Adrenal gland (tissue), 9 donors: ENCODE measurements at regions not wholly inside any gene's neighbourhood (a gene's known extent, or its start where the extent isn't known, plus 50 kb on each side); places are given as distances from the start of the nearest gene placed in this dataset.

Source experiments
- DNase-seq, 7 donors: peaks; one replicate each; pipeline ENCODE4 v3.0.0-alpha.2; 2019 to 2020
- H3K27ac ChIP-seq, 5 donors: fragments of 200-600 bp; sonication (generic) in 4 of 5; 1 replicate in 3 of 5; 2 replicates in 2 of 5; pipeline versions ENCODE4 v1.5.1 to v1.8.0; 2016 to 2020; ENCODE audit warnings: mild to moderate bottlenecking in 1 of 5
- H3K27me3 ChIP-seq: fragments of 200-600 bp; 2 replicates; pipeline ENCODE4 v1.8.0; 2021
- H3K36me3 ChIP-seq, 2 donors: fragments of 200-600 bp; replicated peaks in 1 of 2; 1 replicate in 1 of 2; 2 replicates in 1 of 2; pipeline versions ENCODE4 v1.5.1 to v1.8.0; 2018 to 2022
- H3K4me1 ChIP-seq, 2 donors: fragments of 200-600 bp; replicated peaks in 1 of 2; 1 replicate in 1 of 2; 2 replicates in 1 of 2; pipeline versions ENCODE4 v1.5.1 to v1.8.0; 2018 to 2021
- H3K4me3 ChIP-seq, 4 donors: fragments of 200-600 bp; sonication (generic) in 3 of 4; one replicate each; pipeline ENCODE4 v1.5.1; 2016 to 2018
- H3K9me3 ChIP-seq, 3 donors: fragments of 200-600 bp; sonication (generic) in 1 of 3; replicated peaks in 1 of 3; 1 replicate in 2 of 3; 2 replicates in 1 of 3; pipeline versions ENCODE4 v1.5.1 to v1.8.0; 2016 to 2021
- POLR2A ChIP-seq, 2 donors: fragments of 450-650 bp; IDR thresholded peaks; one replicate each; pipeline ENCODE4 v1.6.1; 2017; ENCODE audit warnings: antibody characterized with exemption in 2 of 2, mild to moderate bottlenecking in 2 of 2, moderate library complexity in 1 of 2
- WGBS, 4 donors: extraction: QIAGEN DNeasy Blood & Tissue Kit in 2 of 4; methylation state at CpG; one replicate each; pipeline versions ENCODE4 v1.1.5 to v1.1.7; 2013 to 2017; 5-methylcytosine and 5-hydroxymethylcytosine counted together
- intact Hi-C, 2 donors: fragments of 100-400 bp; cut with DNase I; formaldehyde crosslinking; loops; one replicate each; pipeline versions ENCODE4 v1.14.1 to v1.15.0; 2022 to 2023
- TF ChIP-seq, protein P1 (sequence below), 6 experiments: fragments of 450-650 bp in 4 of 6; fragments of 200-600 bp in 2 of 6; sonication (generic) in 1 of 6; IDR thresholded peaks; 1 replicate in 5 of 6; 2 replicates in 1 of 6; pipeline versions ENCODE4 v1.5.1 to v1.8.0; 2016 to 2021; ENCODE audit warnings: antibody characterized with exemption in 6 of 6, mild to moderate bottlenecking in 2 of 6, moderate library complexity in 1 of 6
- donor health status: healthy with polysubstance abuse.
- donor health status: Bipolar disorder and iron deficiency.
- donor health status: DM: yes; HTN: yes; CAD: no.
- donor health status: DM: no; HTN: no; CAD: no.
- donor health status: DM: no; HTN: no; CAD: no.

DNA sequence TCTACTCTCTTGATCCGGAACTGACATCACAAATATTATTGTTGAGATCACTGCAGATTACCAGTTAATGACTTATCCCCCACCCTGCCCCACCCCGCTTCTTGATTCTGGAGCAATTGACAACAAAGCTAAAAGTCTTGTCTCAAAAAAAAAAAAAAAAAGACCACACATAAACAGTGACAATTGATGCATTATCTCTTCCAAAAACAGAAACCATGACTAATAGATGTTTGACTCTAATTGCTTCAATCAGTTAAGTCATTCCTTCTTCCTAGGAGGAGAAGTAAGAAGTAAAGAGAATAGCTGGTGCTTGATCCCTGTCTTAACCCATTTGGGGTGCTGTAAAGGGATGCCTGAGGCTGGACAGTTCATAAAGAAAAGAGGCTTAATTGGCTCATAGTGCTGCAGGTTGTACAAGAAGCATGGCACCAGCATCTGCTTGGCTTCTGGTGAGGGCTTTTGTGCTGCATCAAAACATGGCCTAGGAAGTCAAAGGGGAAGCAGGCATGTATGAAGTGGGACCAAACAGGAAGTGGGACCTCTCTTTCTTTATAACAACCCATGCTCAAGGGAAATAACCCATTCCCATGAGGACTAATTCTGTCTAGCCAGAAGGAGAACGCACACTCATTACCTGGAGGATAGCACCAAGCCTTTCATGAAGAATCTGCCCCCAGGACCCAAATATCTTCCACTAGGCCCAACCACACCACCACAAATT is 158.7 kb downstream of the TMEM167A start:
- H3K27me3 ChIP-seq, result no peaks in the 10 kb centered on the region
- no peaks in the 10 kb centered on the region for H3K9me3 ChIP-seq
- intact Hi-C loops, result no loop called here
- no peak overlapping the region for H3K4me3 ChIP-seq
- no peak overlapping the region for H3K27ac ChIP-seq
- DNase-seq, result no peak
- TF ChIP-seq, protein P1, sequence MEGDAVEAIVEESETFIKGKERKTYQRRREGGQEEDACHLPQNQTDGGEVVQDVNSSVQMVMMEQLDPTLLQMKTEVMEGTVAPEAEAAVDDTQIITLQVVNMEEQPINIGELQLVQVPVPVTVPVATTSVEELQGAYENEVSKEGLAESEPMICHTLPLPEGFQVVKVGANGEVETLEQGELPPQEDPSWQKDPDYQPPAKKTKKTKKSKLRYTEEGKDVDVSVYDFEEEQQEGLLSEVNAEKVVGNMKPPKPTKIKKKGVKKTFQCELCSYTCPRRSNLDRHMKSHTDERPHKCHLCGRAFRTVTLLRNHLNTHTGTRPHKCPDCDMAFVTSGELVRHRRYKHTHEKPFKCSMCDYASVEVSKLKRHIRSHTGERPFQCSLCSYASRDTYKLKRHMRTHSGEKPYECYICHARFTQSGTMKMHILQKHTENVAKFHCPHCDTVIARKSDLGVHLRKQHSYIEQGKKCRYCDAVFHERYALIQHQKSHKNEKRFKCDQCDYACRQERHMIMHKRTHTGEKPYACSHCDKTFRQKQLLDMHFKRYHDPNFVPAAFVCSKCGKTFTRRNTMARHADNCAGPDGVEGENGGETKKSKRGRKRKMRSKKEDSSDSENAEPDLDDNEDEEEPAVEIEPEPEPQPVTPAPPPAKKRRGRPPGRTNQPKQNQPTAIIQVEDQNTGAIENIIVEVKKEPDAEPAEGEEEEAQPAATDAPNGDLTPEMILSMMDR (IDR thresholded peaks at IDR 0.05), result no peak
- no peak for TF ChIP-seq POLR2A (IDR thresholded peaks at IDR 0.05)
- H3K36me3 ChIP-seq, result no peaks in the 10 kb centered on the region
- no peaks in the 10 kb centered on the region for H3K4me1 ChIP-seq
- 84 to 93% (median 85%) methylated on average over 3 of the region's 3 CpGs for WGBS, 4 donors

DNA sequence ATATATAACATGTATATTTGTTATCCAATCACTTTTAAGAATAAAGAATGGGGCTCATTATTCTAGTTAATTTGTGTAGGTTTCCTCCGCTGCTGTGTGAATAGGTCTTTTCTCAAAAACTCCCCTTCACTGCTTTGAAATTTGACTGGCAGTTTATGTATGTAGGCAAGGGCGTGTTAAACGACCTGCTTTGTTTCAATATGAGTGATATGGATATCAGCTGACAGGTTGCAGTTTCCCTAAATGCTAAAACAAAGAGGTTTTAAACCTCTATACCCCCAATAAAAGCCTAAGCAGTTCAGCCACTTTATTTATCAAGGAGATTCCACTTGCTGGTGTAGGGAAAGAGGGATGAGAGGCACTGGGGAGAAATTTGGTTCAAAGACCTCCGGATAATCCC is 159.6 kb downstream of the TMEM167A start:
- Histone ChIP-seq H3K4me1 (no peaks in the 10 kb centered on the region), H3K27me3 (no peaks in the 10 kb centered on the region), H3K27ac (no peak overlapping the region), H3K4me3 (no peak overlapping the region), H3K9me3 (no peaks in the 10 kb centered on the region), H3K36me3 (no peaks in the 10 kb centered on the region)
- WGBS, 4 donors, result 81 to 90% (median 86%) methylated on average over 4 of the region's 4 CpGs
- TF ChIP-seq, protein P1 (IDR thresholded peaks at IDR 0.05), result no peak
- TF ChIP-seq POLR2A (IDR thresholded peaks at IDR 0.05), result no peak
- intact Hi-C loops, result no loop called here
- no peak for DNase-seq

DNA sequence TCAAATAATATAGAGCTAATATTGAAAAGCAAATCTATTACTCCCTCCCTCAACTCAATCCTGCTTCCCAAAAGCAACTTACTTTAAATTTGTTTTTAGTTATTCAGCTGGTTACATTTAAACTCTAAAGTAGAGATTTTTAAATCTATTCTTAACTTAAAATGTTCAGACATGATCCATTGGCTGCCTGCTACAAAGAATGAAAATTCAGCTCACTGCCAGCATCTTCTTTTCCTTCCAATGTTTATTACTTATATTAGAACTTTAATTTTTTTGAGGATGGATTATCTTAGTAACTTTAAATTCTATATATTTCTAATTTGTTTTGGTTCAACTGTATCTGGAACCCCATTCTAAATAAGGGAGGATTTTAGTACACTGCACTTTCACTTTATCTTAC is 163.2 kb downstream of the TMEM167A start:
- Histone ChIP-seq H3K27me3 (no peaks in the 10 kb centered on the region), H3K27ac (no peak overlapping the region), H3K4me1 (no peaks in the 10 kb centered on the region), H3K4me3 (no peak overlapping the region), H3K36me3 (no peaks in the 10 kb centered on the region), H3K9me3 (no peaks in the 10 kb centered on the region)
- DNase-seq, result no peak
- intact Hi-C loops, result no loop called here
- no peak for TF ChIP-seq POLR2A (IDR thresholded peaks at IDR 0.05)
- TF ChIP-seq, protein P1 (IDR thresholded peaks at IDR 0.05), result no peak

DNA sequence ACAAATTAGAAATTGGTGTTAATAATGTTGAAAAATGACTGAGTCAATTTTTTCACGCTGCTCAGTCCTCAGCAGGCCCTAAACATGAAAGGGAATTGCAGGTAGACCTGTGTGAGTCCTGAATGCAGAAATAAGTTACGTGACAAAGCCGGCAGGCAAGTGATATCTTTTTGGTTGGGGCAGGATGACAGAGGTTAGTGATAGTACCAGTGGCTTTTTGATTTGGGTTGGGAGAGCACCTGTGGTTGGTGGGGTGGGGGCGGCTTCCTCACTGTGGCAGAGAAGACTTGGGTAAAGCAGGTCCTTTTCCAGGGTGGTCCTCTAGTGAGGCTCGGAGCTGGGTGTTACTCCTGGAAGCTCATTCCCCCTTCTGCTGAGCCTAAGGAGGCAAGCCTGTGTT is 164.7 kb downstream of the TMEM167A start:
- intact Hi-C loops, result no loop called here
- no peaks in the 10 kb centered on the region for H3K4me1 ChIP-seq
- H3K4me3 ChIP-seq, result no peak overlapping the region
- TF ChIP-seq POLR2A (IDR thresholded peaks at IDR 0.05), result no peak
- TF ChIP-seq, protein P1 (IDR thresholded peaks at IDR 0.05), result no peak
- no peaks in the 10 kb centered on the region for H3K27me3 ChIP-seq
- H3K9me3 ChIP-seq, result no peaks in the 10 kb centered on the region
- H3K36me3 ChIP-seq, result no peaks in the 10 kb centered on the region
- H3K27ac ChIP-seq, result no peak overlapping the region
- 81 to 97% (median 90%) methylated on average over 5 of the region's 5 CpGs for WGBS, 4 donors
- DNase-seq, result no peak
